OCI-LY3 (cell line): ENCODE measurements at regions not wholly inside any gene's neighbourhood (a gene's known extent, or its start where the extent isn't known, plus 50 kb on each side); places are given as distances from the start of the nearest gene placed in this dataset.
"Not testable (repeated sequence)": the region's sequence is repeated elsewhere in the genome, so short reads cannot be mapped to it uniquely, and the experiment has no call there.

ENCODE experiments used
- H2AFZ ChIP-seq: fragments of 200-600, 300-600 bp; shearing (Covaris generic); 2 replicates; pipeline ENCODE4 v1.6.0; 2014; ENCODE audit warnings: antibody characterized with exemption, low read depth, low read length
- H3K27ac ChIP-seq: fragments of 200-600, 300-600 bp; sonication (generic); 2 replicates; pipeline ENCODE4 v1.5.1; 2014; ENCODE audit warnings: mild to moderate bottlenecking, low read length, moderate library complexity, mixed read lengths
- H3K27me3 ChIP-seq: fragments of 200-600, 300-600 bp; sonication (generic); 2 replicates; pipeline ENCODE4 v1.6.1; 2014; ENCODE audit warnings: low read depth, low read length, mixed read lengths
- H3K36me3 ChIP-seq: fragments of 200-600, 300-600 bp; sonication (generic); replicated peaks from 2 replicates; pipeline ENCODE3; 2014; ENCODE audit warnings: low read depth, low read length, mixed read lengths
- H3K4me1 ChIP-seq: fragments of 300-600, 200-600 bp; sonication (generic); 2 replicates; pipeline ENCODE4 v1.6.1; 2014; ENCODE audit warnings: low read length, mixed read lengths
- H3K4me2 ChIP-seq: fragments of 200-600, 300-600 bp; sonication (generic); 2 replicates; pipeline ENCODE4 v1.6.1; 2014; ENCODE audit warnings: low read length, mixed read lengths
- H3K4me3 ChIP-seq: fragments of 300-600, 200-600 bp; sonication (generic); 2 replicates; pipeline ENCODE4 v1.5.1; 2014; ENCODE audit warnings: antibody characterized with exemption, mild to moderate bottlenecking, low read length, moderate library complexity
- H3K79me2 ChIP-seq: fragments of 300-600, 200-600 bp; shearing (Covaris generic); 2 replicates; pipeline ENCODE4 v1.6.1; 2014; ENCODE audit warnings: mild to moderate bottlenecking, low read length, mixed read lengths
- H3K9ac ChIP-seq: fragments of 300-600, 200-600 bp; shearing (Covaris generic); 2 replicates; pipeline ENCODE4 v1.6.0; 2014; ENCODE audit warnings: mild to moderate bottlenecking, low read length, moderate library complexity
- H3K9me3 ChIP-seq: fragments of 200-600, 300-600 bp; shearing (Covaris generic); 2 replicates; pipeline ENCODE4 v1.6.1; 2014; ENCODE audit warnings: low read length, mixed read lengths; ENCODE audit not compliant: insufficient read depth
- H4K20me1 ChIP-seq: fragments of 200-600, 300-600 bp; sonication (generic); 2 replicates; pipeline ENCODE4 v1.6.1; 2016; ENCODE audit warnings: low read length, mixed read lengths; ENCODE audit not compliant: insufficient read depth
- EZH2phosphoT487 ChIP-seq: fragments of 200-600 bp; shearing (Covaris generic); IDR thresholded peaks from 2 replicates; pipeline ENCODE4 v1.6.1; 2018; ENCODE audit warnings: antibody characterized with exemption, mixed run types, low read depth
- TF ChIP-seq, protein P1 (sequence below): fragments of 200-600, 300-600 bp; sonication (generic); IDR thresholded peaks from 2 replicates; pipeline ENCODE4 v1.5.1; 2014; ENCODE audit warnings: antibody characterized with exemption, low read length, low read depth

DNA sequence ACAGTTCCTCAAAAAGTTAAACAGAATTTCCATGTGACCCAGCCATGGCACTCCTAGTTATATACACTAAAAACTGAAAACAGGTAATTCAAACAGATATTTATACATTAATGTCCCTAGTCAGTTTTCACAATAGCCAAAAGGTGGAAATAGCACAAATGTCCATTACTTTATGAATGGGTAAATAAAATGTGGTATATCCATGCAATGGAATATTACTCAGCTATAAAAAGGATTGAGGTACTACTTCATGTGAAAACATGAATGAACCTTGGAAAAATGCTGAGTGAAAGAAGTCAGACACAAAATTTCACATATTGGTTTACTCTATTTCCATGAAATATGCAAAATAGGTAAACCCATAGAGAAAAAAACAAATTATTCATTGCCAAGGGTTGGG is 351.8 kb upstream of the AMOT start:
- H3K79me2 ChIP-seq: no peaks in the 10 kb centered on the region
- no peak overlapping the region for H3K27ac ChIP-seq
- no peak overlapping the region for H3K4me3 ChIP-seq
- TF ChIP-seq, protein P1, sequence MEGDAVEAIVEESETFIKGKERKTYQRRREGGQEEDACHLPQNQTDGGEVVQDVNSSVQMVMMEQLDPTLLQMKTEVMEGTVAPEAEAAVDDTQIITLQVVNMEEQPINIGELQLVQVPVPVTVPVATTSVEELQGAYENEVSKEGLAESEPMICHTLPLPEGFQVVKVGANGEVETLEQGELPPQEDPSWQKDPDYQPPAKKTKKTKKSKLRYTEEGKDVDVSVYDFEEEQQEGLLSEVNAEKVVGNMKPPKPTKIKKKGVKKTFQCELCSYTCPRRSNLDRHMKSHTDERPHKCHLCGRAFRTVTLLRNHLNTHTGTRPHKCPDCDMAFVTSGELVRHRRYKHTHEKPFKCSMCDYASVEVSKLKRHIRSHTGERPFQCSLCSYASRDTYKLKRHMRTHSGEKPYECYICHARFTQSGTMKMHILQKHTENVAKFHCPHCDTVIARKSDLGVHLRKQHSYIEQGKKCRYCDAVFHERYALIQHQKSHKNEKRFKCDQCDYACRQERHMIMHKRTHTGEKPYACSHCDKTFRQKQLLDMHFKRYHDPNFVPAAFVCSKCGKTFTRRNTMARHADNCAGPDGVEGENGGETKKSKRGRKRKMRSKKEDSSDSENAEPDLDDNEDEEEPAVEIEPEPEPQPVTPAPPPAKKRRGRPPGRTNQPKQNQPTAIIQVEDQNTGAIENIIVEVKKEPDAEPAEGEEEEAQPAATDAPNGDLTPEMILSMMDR: no peak
- no peak for TF ChIP-seq EZH2phosphoT487
- H2AFZ ChIP-seq: no peak overlapping the region
- H3K4me1 ChIP-seq: no peaks in the 10 kb centered on the region
- H3K9ac ChIP-seq: no peak overlapping the region
- H4K20me1 ChIP-seq: no peaks in the 10 kb centered on the region
- H3K36me3 ChIP-seq: no peaks in the 10 kb centered on the region
- no peaks in the 10 kb centered on the region; the same call in 1 of the 2 replicates for H3K9me3 ChIP-seq
- no peaks in the 10 kb centered on the region for H3K27me3 ChIP-seq
- H3K4me2 ChIP-seq: no peak overlapping the region

DNA sequence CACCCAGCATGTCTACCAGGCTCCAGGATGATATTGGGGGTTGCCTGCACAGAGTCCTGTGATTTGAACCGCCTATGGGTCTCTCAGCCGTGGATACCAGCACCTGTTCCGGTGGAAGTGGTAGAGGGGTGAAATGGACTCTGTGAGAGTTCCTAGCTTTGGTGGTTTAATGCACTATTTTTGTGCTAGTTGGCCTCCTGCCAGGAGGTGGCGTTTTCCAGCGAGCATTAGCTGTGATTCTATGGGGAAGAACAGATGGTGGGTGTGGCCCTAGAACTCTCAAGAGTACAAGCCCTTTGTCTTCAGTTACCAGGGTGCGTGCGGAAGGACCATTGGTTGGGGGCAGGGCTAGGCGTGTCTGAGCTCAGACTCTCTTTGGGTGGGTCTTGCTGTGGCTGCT is 316.9 kb upstream of the AMOT start:
- no peak overlapping the region for H3K4me2 ChIP-seq
- no peak for TF ChIP-seq EZH2phosphoT487
- TF ChIP-seq, protein P1: no peak
- H3K4me1 ChIP-seq: no peaks in the 10 kb centered on the region
- no peaks in the 10 kb centered on the region for H3K79me2 ChIP-seq
- no peak overlapping the region for H3K4me3 ChIP-seq
- no peaks in the 10 kb centered on the region for H3K9me3 ChIP-seq
- H3K36me3 ChIP-seq: no peaks in the 10 kb centered on the region
- no peak overlapping the region for H3K9ac ChIP-seq
- no peak overlapping the region for H3K27ac ChIP-seq
- no peaks in the 10 kb centered on the region for H4K20me1 ChIP-seq
- no peak overlapping the region for H2AFZ ChIP-seq
- no peaks in the 10 kb centered on the region for H3K27me3 ChIP-seq

GRCh38 chrX:113154315-113154714 is 313.7 kb upstream of the AMOT start:
- not testable (repeated sequence) for H3K79me2 ChIP-seq, H3K4me1 ChIP-seq, H3K9me3 ChIP-seq, H3K4me3 ChIP-seq, H3K4me2 ChIP-seq, H2AFZ ChIP-seq, H3K9ac ChIP-seq, H4K20me1 ChIP-seq, H3K27ac ChIP-seq, H3K36me3 ChIP-seq, H3K27me3 ChIP-seq

DNA sequence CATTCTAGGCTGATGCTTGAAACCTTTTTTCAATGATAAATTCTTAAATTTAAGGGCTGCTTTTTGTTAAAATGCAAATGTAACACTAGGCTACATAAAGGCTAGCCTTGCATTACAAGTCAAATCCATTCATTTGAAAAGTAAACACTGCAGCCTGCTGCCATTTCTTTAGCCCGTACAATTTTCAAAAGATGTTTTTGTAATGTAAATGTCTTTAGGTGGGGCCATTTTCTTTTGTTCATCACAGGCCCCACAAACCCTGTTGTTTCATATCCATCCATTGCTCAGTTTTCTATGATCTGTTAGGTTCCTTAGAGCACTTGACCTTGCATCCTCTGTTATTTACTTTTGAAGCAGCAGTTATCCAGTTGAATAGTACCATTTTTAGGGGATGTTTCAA is 296.2 kb upstream of the AMOT start:
- no peak overlapping the region for H2AFZ ChIP-seq
- H3K79me2 ChIP-seq: no peaks in the 10 kb centered on the region
- H3K27ac ChIP-seq: no peak overlapping the region
- TF ChIP-seq EZH2phosphoT487: no peak
- TF ChIP-seq, protein P1: no peak
- no peaks in the 10 kb centered on the region for H3K9me3 ChIP-seq
- no peaks in the 10 kb centered on the region for H4K20me1 ChIP-seq
- H3K4me3 ChIP-seq: no peak overlapping the region
- no peak overlapping the region for H3K9ac ChIP-seq
- no peaks in the 10 kb centered on the region for H3K36me3 ChIP-seq
- no peak overlapping the region for H3K4me2 ChIP-seq
- H3K4me1 ChIP-seq: no peaks in the 10 kb centered on the region
- H3K27me3 ChIP-seq: no peaks in the 10 kb centered on the region

DNA sequence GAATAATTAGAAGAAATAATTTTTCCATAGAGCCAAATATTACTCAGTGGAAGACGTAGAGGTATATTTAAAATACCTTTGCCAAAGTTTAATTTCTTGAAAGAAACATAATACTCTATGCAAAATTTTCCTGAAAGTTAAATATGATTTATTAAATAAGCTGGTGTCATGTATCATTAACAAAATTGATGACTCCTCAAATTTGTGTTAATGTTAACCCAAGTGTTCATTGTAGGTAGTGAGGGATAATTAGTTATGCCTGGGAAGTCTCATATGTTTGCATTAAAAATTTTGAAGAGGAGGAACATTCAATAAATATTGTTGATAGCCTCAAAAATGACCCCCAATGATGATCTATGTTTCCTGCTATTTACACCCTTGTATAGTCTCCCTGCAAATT is 292.7 kb upstream of the AMOT start:
- Histone ChIP-seq H4K20me1 (no peaks in the 10 kb centered on the region), H3K79me2 (no peaks in the 10 kb centered on the region), H3K9me3 (no peaks in the 10 kb centered on the region), H2AFZ (no peak overlapping the region), H3K9ac (no peak overlapping the region), H3K4me2 (no peak overlapping the region), H3K36me3 (no peaks in the 10 kb centered on the region), H3K27ac (no peak overlapping the region), H3K4me1 (no peaks in the 10 kb centered on the region), H3K4me3 (no peak overlapping the region), H3K27me3 (no peaks in the 10 kb centered on the region)
- no peak for TF ChIP-seq EZH2phosphoT487
- TF ChIP-seq, protein P1: no peak
